ENCODE measurements at regions not wholly inside any gene's neighbourhood (a gene's known extent, or its start where the extent isn't known, plus 50 kb on each side); places are given as distances from the start of the nearest gene placed in this dataset.
"Not testable (repeated sequence)": the region's sequence is repeated elsewhere in the genome, so short reads cannot be mapped to it uniquely, and the experiment has no call there.

DNA sequence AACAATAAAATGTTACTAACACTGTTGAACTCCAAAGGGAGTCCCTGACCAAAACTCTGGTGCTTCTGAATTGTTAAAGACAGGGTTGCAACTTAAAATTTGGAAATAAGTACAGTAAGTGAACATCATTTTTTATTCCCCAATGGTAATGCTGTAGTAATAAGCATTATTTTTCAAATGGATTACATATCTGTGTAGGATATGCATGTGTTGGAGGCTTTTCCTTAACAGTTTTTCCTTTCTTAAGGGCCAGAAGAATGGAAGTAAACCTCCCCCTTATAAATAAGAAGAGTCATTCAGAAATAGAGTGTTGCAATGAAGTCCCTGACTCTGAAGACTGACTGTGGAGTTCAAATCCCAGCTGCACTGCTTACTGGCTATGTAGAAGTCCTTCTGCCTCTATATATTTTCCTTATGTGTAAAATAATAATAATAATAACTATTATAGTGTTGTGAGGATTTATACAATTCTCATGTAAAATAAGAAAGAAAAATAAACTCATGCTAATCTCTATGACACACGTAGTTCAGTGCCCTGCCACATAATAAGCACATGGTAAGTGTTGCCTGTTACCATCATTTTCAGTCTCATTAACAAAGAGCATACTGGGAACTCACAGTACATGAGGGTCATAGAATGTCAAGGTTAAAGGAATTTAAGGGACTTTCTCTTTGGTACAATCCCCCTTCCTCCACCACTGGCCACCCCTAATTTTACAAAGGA lies 129.8 kb upstream of the SMLR1 start:
- no peak for DNase-seq
- Mint-ChIP-seq H3K27ac (peak overlapping the region; percentile 79), H3K36me3 (ENCODE audit: low read depth) (peaks cover 5% of the 10 kb centered on the region; the same call in 1 of the 2 replicates), H3K9me3 (no peaks in the 10 kb centered on the region), H3K4me1 (ENCODE audit: low read depth) (peaks cover 53% of the 10 kb centered on the region), H3K27me3 (ENCODE audit: insufficient read depth) (no peaks in the 10 kb centered on the region), H3K4me3 (peak overlapping the region; percentile 55)
- TF ChIP-seq, protein P1, sequence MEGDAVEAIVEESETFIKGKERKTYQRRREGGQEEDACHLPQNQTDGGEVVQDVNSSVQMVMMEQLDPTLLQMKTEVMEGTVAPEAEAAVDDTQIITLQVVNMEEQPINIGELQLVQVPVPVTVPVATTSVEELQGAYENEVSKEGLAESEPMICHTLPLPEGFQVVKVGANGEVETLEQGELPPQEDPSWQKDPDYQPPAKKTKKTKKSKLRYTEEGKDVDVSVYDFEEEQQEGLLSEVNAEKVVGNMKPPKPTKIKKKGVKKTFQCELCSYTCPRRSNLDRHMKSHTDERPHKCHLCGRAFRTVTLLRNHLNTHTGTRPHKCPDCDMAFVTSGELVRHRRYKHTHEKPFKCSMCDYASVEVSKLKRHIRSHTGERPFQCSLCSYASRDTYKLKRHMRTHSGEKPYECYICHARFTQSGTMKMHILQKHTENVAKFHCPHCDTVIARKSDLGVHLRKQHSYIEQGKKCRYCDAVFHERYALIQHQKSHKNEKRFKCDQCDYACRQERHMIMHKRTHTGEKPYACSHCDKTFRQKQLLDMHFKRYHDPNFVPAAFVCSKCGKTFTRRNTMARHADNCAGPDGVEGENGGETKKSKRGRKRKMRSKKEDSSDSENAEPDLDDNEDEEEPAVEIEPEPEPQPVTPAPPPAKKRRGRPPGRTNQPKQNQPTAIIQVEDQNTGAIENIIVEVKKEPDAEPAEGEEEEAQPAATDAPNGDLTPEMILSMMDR (IDR thresholded peaks at IDR 0.05) = no peak

DNA sequence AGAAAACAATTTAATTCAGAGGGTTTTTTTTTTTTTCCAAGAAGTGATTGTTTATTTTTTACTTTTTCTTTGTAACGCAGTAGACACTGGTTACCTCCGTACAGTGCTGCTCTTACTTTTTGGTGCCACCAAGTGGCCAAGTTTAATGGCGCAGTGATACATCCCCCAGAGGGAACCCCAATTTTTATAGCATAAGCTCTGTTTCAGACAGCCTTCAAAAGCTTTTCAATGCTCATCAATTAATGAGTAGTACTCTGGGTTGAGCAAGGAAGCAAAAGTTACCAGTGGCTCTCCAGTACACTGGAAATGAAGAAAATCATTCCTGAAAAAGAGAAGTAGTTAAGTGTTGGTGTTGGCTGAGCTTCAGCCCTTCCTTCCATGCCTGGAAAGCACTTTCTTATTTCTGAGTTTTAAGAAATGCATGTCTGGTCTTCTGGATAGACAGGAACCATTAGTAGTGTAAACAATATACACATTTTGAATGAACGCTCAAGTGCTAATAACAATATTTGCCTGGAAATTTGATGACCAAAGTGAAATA lies 129.1 kb upstream of the SMLR1 start:
- DNase-seq = peak; percentile 53
- peak overlapping the region; percentile 72 for H3K27ac Mint-ChIP-seq
- peak overlapping the region; percentile 55 for H3K4me3 Mint-ChIP-seq
- TF ChIP-seq, protein P1 (IDR thresholded peaks at IDR 0.05) = peak; percentile 95
- H3K9me3 Mint-ChIP-seq = peaks cover 5% of the 10 kb centered on the region
- H3K36me3 Mint-ChIP-seq (ENCODE audit: low read depth) = peaks cover 11% of the 10 kb centered on the region
- peaks cover 50% of the 10 kb centered on the region for H3K4me1 Mint-ChIP-seq (ENCODE audit: low read depth)
- no peaks in the 10 kb centered on the region for H3K27me3 Mint-ChIP-seq (ENCODE audit: insufficient read depth)

DNA sequence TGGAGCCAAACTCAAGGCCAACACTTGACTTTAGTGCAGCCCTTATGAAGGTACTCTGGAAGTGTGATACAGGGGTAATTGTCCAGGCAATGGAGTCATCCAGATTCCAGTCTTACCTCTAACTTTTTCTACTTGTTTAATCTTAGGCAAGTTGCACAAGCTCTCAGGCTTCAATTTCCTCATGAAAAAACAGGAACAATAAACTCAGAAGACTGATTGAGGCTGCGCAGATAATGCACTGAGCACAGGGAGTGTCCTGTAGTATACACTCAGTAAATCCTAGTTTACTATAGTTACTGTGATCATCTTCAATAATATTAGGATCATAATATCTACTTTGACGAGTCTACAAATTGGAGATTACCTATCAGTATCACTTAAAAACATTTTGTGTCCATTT lies 127.5 kb upstream of the SMLR1 start:
- peaks cover 13% of the 10 kb centered on the region for H3K9me3 Mint-ChIP-seq
- peaks cover 35% of the 10 kb centered on the region for H3K4me1 Mint-ChIP-seq (ENCODE audit: low read depth)
- H3K27me3 Mint-ChIP-seq (ENCODE audit: insufficient read depth) = no peaks in the 10 kb centered on the region
- H3K27ac Mint-ChIP-seq = no peak overlapping the region
- TF ChIP-seq, protein P1 (IDR thresholded peaks at IDR 0.05) = no peak
- peaks cover 25% of the 10 kb centered on the region for H3K36me3 Mint-ChIP-seq (ENCODE audit: low read depth)
- DNase-seq = no peak
- H3K4me3 Mint-ChIP-seq = no peak overlapping the region

DNA sequence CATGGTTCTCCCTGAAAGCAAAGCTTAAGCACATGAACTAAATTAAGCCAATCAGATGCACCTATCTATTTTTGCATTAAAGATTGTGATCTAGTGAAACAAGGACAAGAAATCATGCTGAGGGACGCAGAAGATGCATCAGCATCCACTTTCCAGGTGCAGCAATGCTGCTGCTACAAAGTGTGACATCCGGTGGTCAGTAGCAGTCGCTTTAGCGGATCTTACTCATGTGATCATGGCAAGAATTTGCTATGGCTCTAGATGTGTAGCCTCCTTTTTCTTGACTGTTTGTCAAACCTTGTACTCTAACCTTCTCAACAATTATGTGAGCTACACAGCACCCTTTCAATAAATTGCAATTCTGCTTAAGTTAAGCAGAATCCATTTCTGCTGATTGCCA lies 126.8 kb upstream of the SMLR1 start:
- H3K4me1 Mint-ChIP-seq (ENCODE audit: low read depth) = peaks cover 29% of the 10 kb centered on the region
- H3K36me3 Mint-ChIP-seq (ENCODE audit: low read depth) = peaks cover 29% of the 10 kb centered on the region
- peaks cover 15% of the 10 kb centered on the region for H3K9me3 Mint-ChIP-seq
- H3K4me3 Mint-ChIP-seq = no peak overlapping the region
- TF ChIP-seq, protein P1 (IDR thresholded peaks at IDR 0.05) = no peak
- DNase-seq = no peak
- no peak overlapping the region for H3K27ac Mint-ChIP-seq
- no peaks in the 10 kb centered on the region for H3K27me3 Mint-ChIP-seq (ENCODE audit: insufficient read depth)

DNA sequence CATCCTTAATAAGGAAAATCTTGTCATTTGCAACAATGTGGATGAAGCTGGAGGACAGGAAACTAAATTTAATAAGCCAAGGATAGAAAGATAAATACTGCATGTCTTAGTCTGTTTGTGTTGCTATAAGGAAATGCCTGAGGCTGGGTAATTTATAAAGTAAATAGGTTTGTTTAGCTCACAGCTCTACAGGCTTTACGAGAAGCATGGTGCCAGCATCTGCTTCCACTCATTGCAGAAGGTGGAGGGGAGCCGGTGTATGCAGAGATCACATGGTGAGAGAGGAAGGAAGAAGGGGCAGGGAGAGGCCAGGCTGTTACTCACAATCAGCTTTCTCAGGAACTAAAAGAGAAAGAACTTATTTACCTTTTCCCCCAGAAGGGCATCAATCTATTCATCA lies 118.9 kb upstream of the SMLR1 start:
- H3K9me3 Mint-ChIP-seq = peaks cover 16% of the 10 kb centered on the region
- TF ChIP-seq, protein P1 (IDR thresholded peaks at IDR 0.05) = no peak
- peak; percentile 74 for DNase-seq
- peak overlapping the region; percentile 36 for H3K27ac Mint-ChIP-seq
- H3K4me3 Mint-ChIP-seq = 0 out of 2 replicates have a peak overlapping the region, but pooled peaks have one; percentile 2
- peaks cover 27% of the 10 kb centered on the region for H3K36me3 Mint-ChIP-seq (ENCODE audit: low read depth)
- H3K27me3 Mint-ChIP-seq (ENCODE audit: insufficient read depth) = peaks cover 1% of the 10 kb centered on the region; the same call in 1 of the 2 replicates
- H3K4me1 Mint-ChIP-seq (ENCODE audit: low read depth) = peaks cover 14% of the 10 kb centered on the region

DNA sequence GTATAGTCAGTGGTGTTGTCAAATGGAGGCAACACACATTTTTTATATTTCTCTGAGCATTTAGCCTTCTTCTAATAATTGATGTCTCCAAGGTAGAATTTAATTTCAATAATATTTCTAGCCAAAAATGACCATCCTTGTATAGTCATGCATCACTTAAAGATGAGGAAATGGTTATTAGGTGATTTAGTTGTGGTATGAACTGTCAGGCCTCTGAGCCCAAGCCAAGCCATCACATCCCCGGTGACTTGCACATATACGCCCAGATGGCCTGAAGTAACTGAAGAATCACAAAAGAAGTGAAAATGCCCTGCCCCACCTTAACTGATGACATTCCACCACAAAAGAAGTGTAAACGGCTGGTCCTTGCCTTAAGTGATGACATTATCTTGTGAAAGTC lies 115.6 kb upstream of the SMLR1 start:
- not testable (repeated sequence) for H3K4me3 Mint-ChIP-seq; H3K27ac Mint-ChIP-seq; DNase-seq; H3K9me3 Mint-ChIP-seq; H3K27me3 Mint-ChIP-seq (ENCODE audit: insufficient read depth); H3K36me3 Mint-ChIP-seq (ENCODE audit: low read depth)
- H3K4me1 Mint-ChIP-seq (ENCODE audit: low read depth) = peaks cover 14% of the 10 kb centered on the region
